WTC11 (cell line): ENCODE measurements at regions not wholly inside any gene's neighbourhood (a gene's known extent, or its start where the extent isn't known, plus 50 kb on each side); places are given as distances from the start of the nearest gene placed in this dataset.
"Not testable (repeated sequence)": the region's sequence is repeated elsewhere in the genome, so short reads cannot be mapped to it uniquely, and the experiment has no call there.

ENCODE experiments used
- AR ChIP-seq: fragments of 250-450 bp; sonication (Bioruptor Pico); IDR thresholded peaks from 2 replicates; pipeline ENCODE4 v1.9.0; 2021; ENCODE audit warnings: mild to moderate bottlenecking
- CTCF ChIP-seq: fragments of 200-600 bp; IDR thresholded peaks from 2 replicates; pipeline ENCODE4 v1.8.0; 2022; ENCODE audit warnings: antibody characterized with exemption
- FOXP1 ChIP-seq: sonication (generic); formaldehyde crosslinking; IDR thresholded peaks from 2 replicates; pipeline ENCODE4 v1.8.0; 2022; ENCODE audit warnings: missing genetic modification reagents, mild to moderate bottlenecking, moderate library complexity, borderline replicate concordance
- TCF7 ChIP-seq: sonication (generic); formaldehyde crosslinking; IDR thresholded peaks from 2 replicates; pipeline ENCODE4 v1.8.0; 2022; ENCODE audit warnings: mild to moderate bottlenecking, low read depth, missing genetic modification reagents, moderate library complexity
- ZNF416 ChIP-seq: fragments of 250-450 bp; sonication (Bioruptor Pico); IDR thresholded peaks from 2 replicates; pipeline ENCODE4 v1.9.0; 2021; ENCODE audit warnings: mild to moderate bottlenecking, inconsistent platforms
- TF ChIP-seq, protein P1 (sequence below): sonication (generic); formaldehyde crosslinking; IDR thresholded peaks from 2 replicates; pipeline ENCODE4 v1.8.0; 2022; ENCODE audit warnings: missing genetic modification reagents

DNA sequence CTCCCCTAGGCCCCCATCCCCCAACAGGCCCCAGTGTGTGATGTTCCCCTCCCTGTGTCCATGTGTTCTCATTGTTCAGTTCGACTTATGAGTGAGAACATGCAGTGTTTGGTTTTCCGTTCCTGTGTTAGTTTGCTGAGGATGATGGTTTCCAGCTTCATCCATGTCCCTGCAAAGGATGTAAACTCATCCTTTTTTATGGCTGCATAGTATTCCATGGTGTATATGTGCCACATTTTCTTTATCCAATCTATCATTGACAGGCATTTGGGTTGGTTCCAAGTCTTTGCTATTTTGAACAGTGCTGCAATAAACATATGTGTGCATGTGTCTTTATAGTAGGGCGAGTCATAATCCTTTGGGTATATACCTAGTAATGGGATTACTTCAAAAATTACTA lies 295.8 kb upstream of the NUDT12 start:
- TF ChIP-seq CTCF; FOXP1 (CRISPR knock-in tag); AR (CRISPR knock-in tag); TCF7 (CRISPR knock-in tag); ZNF416: not testable (repeated sequence)
- TF ChIP-seq, protein P1, sequence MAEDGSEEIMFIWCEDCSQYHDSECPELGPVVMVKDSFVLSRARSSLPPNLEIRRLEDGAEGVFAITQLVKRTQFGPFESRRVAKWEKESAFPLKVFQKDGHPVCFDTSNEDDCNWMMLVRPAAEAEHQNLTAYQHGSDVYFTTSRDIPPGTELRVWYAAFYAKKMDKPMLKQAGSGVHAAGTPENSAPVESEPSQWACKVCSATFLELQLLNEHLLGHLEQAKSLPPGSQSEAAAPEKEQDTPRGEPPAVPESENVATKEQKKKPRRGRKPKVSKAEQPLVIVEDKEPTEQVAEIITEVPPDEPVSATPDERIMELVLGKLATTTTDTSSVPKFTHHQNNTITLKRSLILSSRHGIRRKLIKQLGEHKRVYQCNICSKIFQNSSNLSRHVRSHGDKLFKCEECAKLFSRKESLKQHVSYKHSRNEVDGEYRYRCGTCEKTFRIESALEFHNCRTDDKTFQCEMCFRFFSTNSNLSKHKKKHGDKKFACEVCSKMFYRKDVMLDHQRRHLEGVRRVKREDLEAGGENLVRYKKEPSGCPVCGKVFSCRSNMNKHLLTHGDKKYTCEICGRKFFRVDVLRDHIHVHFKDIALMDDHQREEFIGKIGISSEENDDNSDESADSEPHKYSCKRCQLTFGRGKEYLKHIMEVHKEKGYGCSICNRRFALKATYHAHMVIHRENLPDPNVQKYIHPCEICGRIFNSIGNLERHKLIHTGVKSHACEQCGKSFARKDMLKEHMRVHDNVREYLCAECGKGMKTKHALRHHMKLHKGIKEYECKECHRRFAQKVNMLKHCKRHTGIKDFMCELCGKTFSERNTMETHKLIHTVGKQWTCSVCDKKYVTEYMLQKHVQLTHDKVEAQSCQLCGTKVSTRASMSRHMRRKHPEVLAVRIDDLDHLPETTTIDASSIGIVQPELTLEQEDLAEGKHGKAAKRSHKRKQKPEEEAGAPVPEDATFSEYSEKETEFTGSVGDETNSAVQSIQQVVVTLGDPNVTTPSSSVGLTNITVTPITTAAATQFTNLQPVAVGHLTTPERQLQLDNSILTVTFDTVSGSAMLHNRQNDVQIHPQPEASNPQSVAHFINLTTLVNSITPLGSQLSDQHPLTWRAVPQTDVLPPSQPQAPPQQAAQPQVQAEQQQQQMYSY (CRISPR knock-in tag): not testable (repeated sequence)
